GM06990 (cell line): ENCODE measurements at regions not wholly inside any gene's neighbourhood (a gene's known extent, or its start where the extent isn't known, plus 50 kb on each side); places are given as distances from the start of the nearest gene placed in this dataset.

Source experiments
- DNase-seq: peaks from one replicate; pipeline ENCODE4 v3.0.0-alpha.2; 2011; ENCODE audit not compliant: insufficient read length; ENCODE audit errors: extremely low read depth
- H3K27me3 ChIP-seq: replicated peaks from 2 replicates; pipeline ENCODE4 v1.6.0; 2011; ENCODE audit warnings: low read length; ENCODE audit not compliant: control insufficient read depth, insufficient read depth
- H3K36me3 ChIP-seq: 2 replicates; pipeline ENCODE4 v1.5.1; 2011; ENCODE audit warnings: low read length; ENCODE audit not compliant: control insufficient read depth, insufficient read depth
- H3K4me3 ChIP-seq: replicated peaks from 2 replicates; pipeline ENCODE4 v1.5.1; 2011; ENCODE audit warnings: low read depth, mild to moderate bottlenecking, control low read depth, low read length
- CTCF ChIP-seq: IDR thresholded peaks from 2 replicates; pipeline ENCODE4 v1.5.1; 2011; ENCODE audit warnings: low read length, control low read depth, mild to moderate bottlenecking, inconsistent platforms; ENCODE audit not compliant: insufficient read depth, poor library complexity, severe bottlenecking

GRCh38 chr11:15485432-15485831 is 370.7 kb downstream of the INSC start:
- Histone ChIP-seq H3K36me3 (no peaks in the 10 kb centered on the region), H3K27me3 (no peaks in the 10 kb centered on the region), H3K4me3 (no peak overlapping the region)
- TF ChIP-seq CTCF, result no peak
- DNase-seq, result no peak

DNA sequence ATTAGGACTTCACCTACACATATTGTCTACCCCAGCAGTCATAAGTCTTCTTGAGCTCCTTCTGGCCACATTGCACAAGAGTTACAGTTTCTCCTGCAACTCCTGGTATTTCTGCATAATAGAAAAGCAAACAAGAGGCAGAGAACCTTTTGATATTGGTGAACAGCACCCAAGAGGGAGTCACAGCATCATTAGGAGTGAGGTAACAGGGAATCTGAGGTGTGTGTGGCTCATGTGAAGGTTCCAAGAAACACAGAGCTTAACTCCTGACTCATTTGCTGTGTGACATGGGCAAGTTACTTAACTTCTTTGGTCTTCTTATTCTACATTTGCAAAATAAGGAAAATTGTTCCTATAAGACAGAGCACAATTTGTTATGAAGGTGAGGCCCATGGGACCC is 374.6 kb downstream of the INSC start:
- Histone ChIP-seq H3K27me3 (no peaks in the 10 kb centered on the region; the same call in 1 of the 2 replicates), H3K4me3 (no peak overlapping the region), H3K36me3 (no peaks in the 10 kb centered on the region)
- DNase-seq, result no peak
- no peak for TF ChIP-seq CTCF

GRCh38 chr11:15490535-15490934 is 375.8 kb downstream of the INSC start:
- H3K4me3 ChIP-seq, result no peak overlapping the region
- TF ChIP-seq CTCF, result no peak
- H3K36me3 ChIP-seq, result no peaks in the 10 kb centered on the region
- H3K27me3 ChIP-seq, result no peaks in the 10 kb centered on the region; the same call in 1 of the 2 replicates
- no peak for DNase-seq

DNA sequence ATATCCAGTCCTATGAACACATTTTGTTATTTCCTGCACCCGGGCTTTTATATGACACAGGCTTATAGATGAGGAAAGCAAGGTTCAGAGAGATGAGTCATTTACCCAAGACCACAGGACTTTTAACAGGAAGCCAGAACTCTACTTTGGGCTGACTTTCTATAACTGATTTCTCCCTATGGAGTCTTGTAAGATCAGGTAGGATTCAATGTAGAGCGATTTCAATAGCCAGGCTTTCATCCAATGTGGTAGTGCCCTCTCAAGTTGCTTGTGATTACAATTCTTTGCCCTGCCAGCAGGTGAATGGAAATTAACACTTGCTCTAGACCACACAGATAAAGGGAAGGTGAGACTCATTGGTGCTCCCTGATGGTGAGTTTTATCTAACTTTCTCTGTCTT is 378.3 kb downstream of the INSC start:
- H3K27me3 ChIP-seq, result no peaks in the 10 kb centered on the region; the same call in 1 of the 2 replicates
- no peaks in the 10 kb centered on the region for H3K36me3 ChIP-seq
- no peak for TF ChIP-seq CTCF
- no peak for DNase-seq
- no peak overlapping the region for H3K4me3 ChIP-seq

GRCh38 chr11:15493921-15494620 is 379.3 kb downstream of the INSC start:
- no peak for DNase-seq
- H3K4me3 ChIP-seq, result no peak overlapping the region
- TF ChIP-seq CTCF, result no peak

More at GRCh38 chr11:15493921-15494620, 379.3 kb downstream of the INSC start:
- H3K36me3 ChIP-seq, result no peaks in the 10 kb centered on the region
- no peaks in the 10 kb centered on the region; the same call in none of the 2 replicates for H3K27me3 ChIP-seq
